ENCODE measurements at regions not wholly inside any gene's neighbourhood (a gene's known extent, or its start where the extent isn't known, plus 50 kb on each side); places are given as distances from the start of the nearest gene placed in this dataset.

GRCh38 chr14:36465178-36465577, 54.9 kb downstream of the NKX2-1 start:
- no peak for TF ChIP-seq CTCF (IDR thresholded peaks at IDR 0.05)
- Histone ChIP-seq H3K36me3 (no peaks in the 10 kb centered on the region), H3K4me3 (no peak overlapping the region), H3K27me3 (no peaks in the 10 kb centered on the region), H3K4me1 (no peaks in the 10 kb centered on the region), H3K27ac (no peak overlapping the region), H3K9me3 (no peaks in the 10 kb centered on the region)
- 62 to 71% methylated on average over 4 of the region's 4 CpGs for WGBS, 2 donors
- FAIRE-seq (no peak), ATAC-seq (no peak), DNase-seq (no peak)
- intact Hi-C loops (cut with DNase I): no loop called here

GRCh38 chr14:36462890-36463289, 57.1 kb downstream of the NKX2-1 start:
- Histone ChIP-seq H3K9me3 (no peaks in the 10 kb centered on the region), H3K27ac (no peak overlapping the region), H3K4me3 (no peak overlapping the region), H3K36me3 (no peaks in the 10 kb centered on the region), H3K4me1 (no peaks in the 10 kb centered on the region), H3K27me3 (no peaks in the 10 kb centered on the region)
- DNase-seq (no peak), ATAC-seq (no peak), FAIRE-seq (no peak)
- 71 to 81% methylated on average over 1 of the region's 1 CpG for WGBS, 2 donors
- intact Hi-C loops (cut with DNase I): no loop called here
- no peak for TF ChIP-seq CTCF (IDR thresholded peaks at IDR 0.05)

GRCh38 chr14:36455241-36455627, 64.8 kb downstream of the NKX2-1 start:
- Histone ChIP-seq H3K27me3 (no peaks in the 10 kb centered on the region), H3K4me3 (no peak overlapping the region), H3K9me3 (no peaks in the 10 kb centered on the region), H3K27ac (no peak overlapping the region), H3K4me1 (no peaks in the 10 kb centered on the region), H3K36me3 (no peaks in the 10 kb centered on the region)
- DNase-seq: no peak
- 49 to 78% methylated on average over 2 of the region's 2 CpGs for WGBS, 2 donors
- intact Hi-C loops (cut with DNase I): no loop called here
- FAIRE-seq: no peak
- TF ChIP-seq CTCF (IDR thresholded peaks at IDR 0.05): no peak
- ATAC-seq: no peak

GRCh38 chr14:36454599-36455240, 65.3 kb downstream of the NKX2-1 start:
- intact Hi-C loops (cut with DNase I): no loop called here
- WGBS, 2 donors: 35 to 36% methylated on average over 5 of the region's 5 CpGs
- FAIRE-seq: no peak
- no peak overlapping the region for H3K4me3 ChIP-seq
- no peak for DNase-seq
- no peak for ATAC-seq
- no peaks in the 10 kb centered on the region for H3K4me1 ChIP-seq
- no peak for TF ChIP-seq CTCF (IDR thresholded peaks at IDR 0.05)
- H3K36me3 ChIP-seq: no peaks in the 10 kb centered on the region
- no peak overlapping the region for H3K27ac ChIP-seq
- H3K27me3 ChIP-seq: no peaks in the 10 kb centered on the region
- no peaks in the 10 kb centered on the region for H3K9me3 ChIP-seq

GRCh38 chr14:36452860-36453259, 67.2 kb downstream of the NKX2-1 start:
- no peaks in the 10 kb centered on the region for H3K27me3 ChIP-seq
- no peaks in the 10 kb centered on the region for H3K4me1 ChIP-seq
- intact Hi-C loops (cut with DNase I): no loop called here
- H3K9me3 ChIP-seq: no peaks in the 10 kb centered on the region
- no peaks in the 10 kb centered on the region for H3K36me3 ChIP-seq
- DNase-seq (no peak), FAIRE-seq (no peak), ATAC-seq (no peak)
- no peak overlapping the region for H3K4me3 ChIP-seq
- no peak for TF ChIP-seq CTCF (IDR thresholded peaks at IDR 0.05)
- no peak overlapping the region for H3K27ac ChIP-seq
- 52 to 63% methylated on average over 7 of the region's 7 CpGs for WGBS, 2 donors

All from pancreas (tissue), 10 donors.